ENCODE measurements at regions not wholly inside any gene's neighbourhood (a gene's known extent, or its start where the extent isn't known, plus 50 kb on each side); places are given as distances from the start of the nearest gene placed in this dataset.

GRCh38 chr2:16565481-16565880, 100.2 kb downstream of the CYRIA start:
- Mint-ChIP-seq H3K27ac (ENCODE audit: unreplicated experiment) (no peak overlapping the region), H3K9me3 (ENCODE audit: low read depth, unreplicated experiment) (no peaks in the 10 kb centered on the region), H3K27me3 (ENCODE audit: unreplicated experiment) (peaks cover 30% of the 10 kb centered on the region), H3K4me1 (ENCODE audit: low read depth, unreplicated experiment) (no peaks in the 10 kb centered on the region), H3K36me3 (ENCODE audit: insufficient read depth, unreplicated experiment) (no peaks in the 10 kb centered on the region), H3K4me3 (ENCODE audit: low read depth, unreplicated experiment) (no peak overlapping the region)
- BruUV-seq (replicated peaks): no TSS peak
- CTCF ChIA-PET: no interaction called here
- intact Hi-C loops (cut with micrococcal nuclease; ENCODE audit: unreplicated experiment): no loop called here
- DNase-seq: no peak
- no peak for TF ChIP-seq CTCF (IDR thresholded peaks at IDR 0.05; ENCODE audit: unreplicated experiment)

GRCh38 chr2:16561676-16562075, 104.0 kb downstream of the CYRIA start:
- H3K36me3 Mint-ChIP-seq (ENCODE audit: insufficient read depth, unreplicated experiment): no peaks in the 10 kb centered on the region
- no peak for TF ChIP-seq CTCF (IDR thresholded peaks at IDR 0.05; ENCODE audit: unreplicated experiment)
- no TSS peak for BruUV-seq (replicated peaks)
- H3K27ac Mint-ChIP-seq (ENCODE audit: unreplicated experiment): no peak overlapping the region
- peaks cover 38% of the 10 kb centered on the region for H3K27me3 Mint-ChIP-seq (ENCODE audit: unreplicated experiment)
- no peaks in the 10 kb centered on the region for H3K4me1 Mint-ChIP-seq (ENCODE audit: low read depth, unreplicated experiment)
- intact Hi-C loops (cut with micrococcal nuclease; ENCODE audit: unreplicated experiment): no loop called here
- CTCF ChIA-PET: no interaction called here
- no peak overlapping the region for H3K4me3 Mint-ChIP-seq (ENCODE audit: low read depth, unreplicated experiment)
- H3K9me3 Mint-ChIP-seq (ENCODE audit: low read depth, unreplicated experiment): peaks cover 3% of the 10 kb centered on the region
- DNase-seq: no peak

GRCh38 chr2:16561251-16561650, 104.4 kb downstream of the CYRIA start:
- CTCF ChIA-PET: no interaction called here
- intact Hi-C loops (cut with micrococcal nuclease; ENCODE audit: unreplicated experiment): no loop called here
- Mint-ChIP-seq H3K9me3 (ENCODE audit: low read depth, unreplicated experiment) (peaks cover 3% of the 10 kb centered on the region), H3K27ac (ENCODE audit: unreplicated experiment) (no peak overlapping the region), H3K4me1 (ENCODE audit: low read depth, unreplicated experiment) (no peaks in the 10 kb centered on the region), H3K27me3 (ENCODE audit: unreplicated experiment) (peaks cover 41% of the 10 kb centered on the region), H3K36me3 (ENCODE audit: insufficient read depth, unreplicated experiment) (no peaks in the 10 kb centered on the region), H3K4me3 (ENCODE audit: low read depth, unreplicated experiment) (no peak overlapping the region)
- no TSS peak for BruUV-seq (replicated peaks)
- DNase-seq: no peak
- no peak for TF ChIP-seq CTCF (IDR thresholded peaks at IDR 0.05; ENCODE audit: unreplicated experiment)

GRCh38 chr2:16559278-16560067, 106.2 kb downstream of the CYRIA start:
- Mint-ChIP-seq H3K36me3 (ENCODE audit: insufficient read depth, unreplicated experiment) (no peaks in the 10 kb centered on the region), H3K9me3 (ENCODE audit: low read depth, unreplicated experiment) (peaks cover 3% of the 10 kb centered on the region), H3K27me3 (ENCODE audit: unreplicated experiment) (peaks cover 38% of the 10 kb centered on the region), H3K4me1 (ENCODE audit: low read depth, unreplicated experiment) (no peaks in the 10 kb centered on the region), H3K4me3 (ENCODE audit: low read depth, unreplicated experiment) (no peak overlapping the region), H3K27ac (ENCODE audit: unreplicated experiment) (no peak overlapping the region)
- CTCF ChIA-PET: no interaction called here
- intact Hi-C loops (cut with micrococcal nuclease; ENCODE audit: unreplicated experiment): no loop called here
- DNase-seq: no peak
- no peak for TF ChIP-seq CTCF (IDR thresholded peaks at IDR 0.05; ENCODE audit: unreplicated experiment)
- BruUV-seq (replicated peaks): no TSS peak

Data from Calu3 (cell line).